SH-SY5Y (cell line): ENCODE measurements at regions not wholly inside any gene's neighbourhood (a gene's known extent, or its start where the extent isn't known, plus 50 kb on each side); places are given as distances from the start of the nearest gene placed in this dataset.

Experiments used
- GATA2 ChIP-seq: IDR thresholded peaks from 2 replicates; pipeline ENCODE4 v1.6.1; 2011; ENCODE audit warnings: mild to moderate bottlenecking, low read depth, low read length
- GATA3 ChIP-seq: IDR thresholded peaks from 2 replicates; pipeline ENCODE4 v1.6.1; 2011; ENCODE audit warnings: low read depth, mild to moderate bottlenecking, low read length, moderate library complexity

DNA sequence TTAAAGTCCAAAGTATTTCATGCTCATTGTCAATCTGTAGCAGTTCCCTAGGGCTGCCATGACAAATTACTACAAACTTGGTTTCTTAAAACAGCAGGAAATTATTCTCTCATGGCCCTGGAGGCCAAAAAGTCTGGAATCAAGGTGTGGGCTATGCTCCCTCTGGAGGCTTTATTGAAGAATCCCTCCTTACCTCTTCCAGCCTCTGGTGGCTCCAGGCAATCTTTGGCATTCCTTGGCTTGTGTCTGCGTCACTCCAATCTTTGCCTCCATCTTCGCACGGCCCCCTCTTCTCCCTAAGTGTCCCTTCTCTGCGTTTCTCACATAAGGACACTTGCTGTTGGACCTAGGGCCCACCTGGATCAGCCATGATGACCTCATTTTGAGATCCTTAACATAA lies 170.4 kb downstream of the SMIM20 start:
- TF ChIP-seq GATA2 (no peak), GATA3 (no peak)
